Naive B cell (primary cell): ENCODE measurements at regions not wholly inside any gene's neighbourhood (a gene's known extent, or its start where the extent isn't known, plus 50 kb on each side); places are given as distances from the start of the nearest gene placed in this dataset.
"Not testable (repeated sequence)": the region's sequence is repeated elsewhere in the genome, so short reads cannot be mapped to it uniquely, and the experiment has no call there.

ENCODE experiments used
- ATAC-seq, 2 donors: fragments of 150-1000 bp; cut with Tn5 transposase; 2 replicates each; pipeline ENCODE4 v1.10.0; 2021; ENCODE audit warnings: low read depth in 2 of 2, mild to moderate bottlenecking in 2 of 2, moderate library complexity in 2 of 2
- DNase-seq: peaks from one replicate; pipeline ENCODE4 v3.0.0; 2022
- H3K27ac Mint-ChIP-seq, 6 donors: one replicate each; pipeline ENCODE4 v1.8.0; 2020 to 2022; ENCODE audit warnings: mild to moderate bottlenecking in 6 of 6, mixed read lengths in 6 of 6, moderate library complexity in 5 of 6, inconsistent platforms in 2 of 6
- H3K27me3 Mint-ChIP-seq, 3 donors: one replicate each; pipeline ENCODE4 v1.8.0; 2021 to 2022; ENCODE audit warnings: mixed read lengths in 3 of 3, mild to moderate bottlenecking in 1 of 3
- H3K36me3 Mint-ChIP-seq, 2 donors: one replicate each; pipeline ENCODE4 v1.8.0; 2020 to 2022; ENCODE audit warnings: mixed read lengths in 2 of 2, inconsistent platforms in 1 of 2, mild to moderate bottlenecking in 1 of 2
- H3K4me1 Mint-ChIP-seq, 3 donors: one replicate each; pipeline ENCODE4 v1.8.0; 2020 to 2022; ENCODE audit warnings: mixed read lengths in 3 of 3, inconsistent platforms in 1 of 3, mild to moderate bottlenecking in 1 of 3, moderate library complexity in 1 of 3
- H3K4me3 Mint-ChIP-seq, 8 donors: one replicate each; pipeline ENCODE4 v1.8.0; 2020 to 2022; ENCODE audit warnings: mild to moderate bottlenecking in 8 of 8, mixed read lengths in 8 of 8, moderate library complexity in 8 of 8, inconsistent platforms in 2 of 8
- H3K9me3 Mint-ChIP-seq, 7 donors: one replicate each; pipeline ENCODE4 v1.8.0; 2020 to 2022; ENCODE audit warnings: mixed read lengths in 7 of 7, mild to moderate bottlenecking in 5 of 7, inconsistent platforms in 2 of 7, moderate library complexity in 1 of 7

GRCh38 chr13:81224209-81224833 is 883.4 kb upstream of the SPRY2 start:
- DNase-seq (no peak), ATAC-seq (no peak)
- H3K27me3 Mint-ChIP-seq = no peaks in the 10 kb centered on the region
- H3K4me1 Mint-ChIP-seq = no peaks in the 10 kb centered on the region
- H3K4me3 Mint-ChIP-seq = no peak overlapping the region
- H3K36me3 Mint-ChIP-seq = no peaks in the 10 kb centered on the region
- H3K27ac Mint-ChIP-seq = no peak overlapping the region
- peaks cover 0 to 15% (median 4%) of the 10 kb centered on the region in 7 donors for H3K9me3 Mint-ChIP-seq

- no peak overlapping the region for H3K27ac Mint-ChIP-seq
- H3K4me1 Mint-ChIP-seq = no peaks in the 10 kb centered on the region
- peaks cover 0 to 15% (median 3%) of the 10 kb centered on the region in 7 donors for H3K9me3 Mint-ChIP-seq
- DNase-seq = no peak
- no peak overlapping the region for H3K4me3 Mint-ChIP-seq
- H3K27me3 Mint-ChIP-seq = no peaks in the 10 kb centered on the region
- no peak for ATAC-seq
- no peaks in the 10 kb centered on the region for H3K36me3 Mint-ChIP-seq
These were observed 882.9 kb upstream of the SPRY2 start for GRCh38 chr13:81223778-81224177.

- ATAC-seq = no peak
- Mint-ChIP-seq H3K4me1 (no peaks in the 10 kb centered on the region), H3K9me3 (peaks cover 0 to 5% (median 2%) of the 10 kb centered on the region in 7 donors), H3K4me3 (no peak overlapping the region), H3K27ac (no peak overlapping the region), H3K27me3 (no peaks in the 10 kb centered on the region), H3K36me3 (no peaks in the 10 kb centered on the region)
- no peak for DNase-seq
These were observed 870.8 kb upstream of the SPRY2 start for GRCh38 chr13:81211713-81212112.

- Mint-ChIP-seq H3K27me3 (no peaks in the 10 kb centered on the region), H3K27ac (no peak overlapping the region), H3K4me1 (no peaks in the 10 kb centered on the region), H3K36me3 (no peaks in the 10 kb centered on the region), H3K4me3 (no peak overlapping the region), H3K9me3 (peaks cover 0 to 20% (median 3%) of the 10 kb centered on the region in 7 donors)
- no peak for ATAC-seq
- DNase-seq = no peak
These were observed 866.7 kb upstream of the SPRY2 start for GRCh38 chr13:81207636-81208035.

GRCh38 chr13:81207231-81207630 is 866.3 kb upstream of the SPRY2 start:
- no peak overlapping the region for H3K4me3 Mint-ChIP-seq
- H3K36me3 Mint-ChIP-seq = no peaks in the 10 kb centered on the region
- H3K4me1 Mint-ChIP-seq = no peaks in the 10 kb centered on the region
- DNase-seq (no peak), ATAC-seq (no peak)
- no peaks in the 10 kb centered on the region for H3K27me3 Mint-ChIP-seq
- no peak overlapping the region for H3K27ac Mint-ChIP-seq
- H3K9me3 Mint-ChIP-seq = peaks cover 0 to 20% (median 3%) of the 10 kb centered on the region in 7 donors

GRCh38 chr13:81203783-81204182 is 862.9 kb upstream of the SPRY2 start:
- no peaks in the 10 kb centered on the region for H3K27me3 Mint-ChIP-seq
- DNase-seq (no peak), ATAC-seq (no peak)
- H3K4me1 Mint-ChIP-seq = no peaks in the 10 kb centered on the region
- H3K36me3 Mint-ChIP-seq = no peaks in the 10 kb centered on the region
- no peak overlapping the region for H3K4me3 Mint-ChIP-seq
- H3K9me3 Mint-ChIP-seq = peaks cover 0 to 20% (median 6%) of the 10 kb centered on the region in 7 donors
- H3K27ac Mint-ChIP-seq = no peak overlapping the region

- no peak for ATAC-seq
- H3K27me3 Mint-ChIP-seq = no peaks in the 10 kb centered on the region
- no peak overlapping the region for H3K4me3 Mint-ChIP-seq
- no peaks in the 10 kb centered on the region for H3K36me3 Mint-ChIP-seq
- DNase-seq = no peak
- H3K4me1 Mint-ChIP-seq = no peaks in the 10 kb centered on the region
- peaks cover 0 to 14% (median 7%) of the 10 kb centered on the region in 7 donors for H3K9me3 Mint-ChIP-seq
- no peak overlapping the region for H3K27ac Mint-ChIP-seq
These were observed 859.0 kb upstream of the SPRY2 start for GRCh38 chr13:81199956-81200355.

- ATAC-seq (no peak), DNase-seq (no peak)
- H3K27ac Mint-ChIP-seq = no peak overlapping the region
These were observed 857.0 kb upstream of the SPRY2 start for GRCh38 chr13:81197966-81198365.

GRCh38 chr13:81197483-81197882 is 856.6 kb upstream of the SPRY2 start:
- H3K9me3 Mint-ChIP-seq = peaks cover 2 to 15% (median 7%) of the 10 kb centered on the region in 7 donors
- ATAC-seq (no peak), DNase-seq (no peak)
- no peak overlapping the region for H3K27ac Mint-ChIP-seq
- no peaks in the 10 kb centered on the region for H3K27me3 Mint-ChIP-seq
- no peaks in the 10 kb centered on the region for H3K36me3 Mint-ChIP-seq
- no peak overlapping the region for H3K4me3 Mint-ChIP-seq
- no peaks in the 10 kb centered on the region for H3K4me1 Mint-ChIP-seq

More at GRCh38 chr13:81197966-81198365, 857.0 kb upstream of the SPRY2 start:
- Mint-ChIP-seq H3K9me3 (peaks cover 2 to 15% (median 7%) of the 10 kb centered on the region in 7 donors), H3K4me3 (no peak overlapping the region), H3K36me3 (no peaks in the 10 kb centered on the region), H3K4me1 (no peaks in the 10 kb centered on the region), H3K27me3 (no peaks in the 10 kb centered on the region)

GRCh38 chr13:81194362-81194761 is 853.4 kb upstream of the SPRY2 start:
- H3K4me3 Mint-ChIP-seq = no peak overlapping the region
- ATAC-seq (no peak), DNase-seq (no peak)
- H3K27ac Mint-ChIP-seq = no peak overlapping the region
- no peaks in the 10 kb centered on the region for H3K4me1 Mint-ChIP-seq
- no peaks in the 10 kb centered on the region for H3K36me3 Mint-ChIP-seq
- H3K9me3 Mint-ChIP-seq = peaks cover 2 to 13% (median 7%) of the 10 kb centered on the region in 7 donors
- H3K27me3 Mint-ChIP-seq = no peaks in the 10 kb centered on the region

- H3K4me1 Mint-ChIP-seq = no peaks in the 10 kb centered on the region
- H3K27me3 Mint-ChIP-seq = no peaks in the 10 kb centered on the region
- peaks cover 0 to 3% (median 0%) of the 10 kb centered on the region in 7 donors for H3K9me3 Mint-ChIP-seq
- no peaks in the 10 kb centered on the region for H3K36me3 Mint-ChIP-seq
- DNase-seq = no peak
- ATAC-seq = no peak
- H3K4me3 Mint-ChIP-seq = no peak overlapping the region
- H3K27ac Mint-ChIP-seq = no peak overlapping the region
These were observed 843.8 kb upstream of the SPRY2 start for GRCh38 chr13:81184556-81185265.

- Mint-ChIP-seq H3K27me3 (no peaks in the 10 kb centered on the region), H3K27ac (no peak overlapping the region), H3K4me1 (no peaks in the 10 kb centered on the region), H3K9me3 (no peaks in the 10 kb centered on the region), H3K4me3 (no peak overlapping the region), H3K36me3 (no peaks in the 10 kb centered on the region)
- no peak for ATAC-seq
- no peak for DNase-seq
These were observed 831.7 kb upstream of the SPRY2 start for GRCh38 chr13:81172603-81173002.

- no peak for DNase-seq
- Mint-ChIP-seq H3K27me3 (no peaks in the 10 kb centered on the region), H3K4me3 (no peak overlapping the region), H3K36me3 (no peaks in the 10 kb centered on the region), H3K9me3 (peaks cover 0 to 2% (median 0%) of the 10 kb centered on the region in 7 donors), H3K27ac (no peak overlapping the region), H3K4me1 (no peaks in the 10 kb centered on the region)
- ATAC-seq = no peak
These were observed 830.2 kb upstream of the SPRY2 start for GRCh38 chr13:81171065-81171647.

GRCh38 chr13:81163823-81164222 is 822.9 kb upstream of the SPRY2 start:
- not testable (repeated sequence) for H3K4me1 Mint-ChIP-seq, DNase-seq, H3K36me3 Mint-ChIP-seq, H3K27me3 Mint-ChIP-seq, ATAC-seq, H3K27ac Mint-ChIP-seq, H3K9me3 Mint-ChIP-seq, H3K4me3 Mint-ChIP-seq
